BJ (cell line): ENCODE measurements at regions not wholly inside any gene's neighbourhood (a gene's known extent, or its start where the extent isn't known, plus 50 kb on each side); places are given as distances from the start of the nearest gene placed in this dataset.

ENCODE experiments used
- CTCF ChIA-PET: fragments of 350-600 bp; formaldehyde crosslinking; extraction: SDS; loops from one replicate; lab custom pipeline; 2021; ENCODE audit warnings: antibody characterized with exemption, inconsistent platforms; lab: Yijun Ruan, JAX
- POLR2A ChIA-PET: fragments of 300-600 bp; sonication (Branson Sonifier 250); formaldehyde crosslinking; extraction: SDS; loops from one replicate; lab custom pipeline; 2021; ENCODE audit warnings: antibody characterized with exemption; lab: Charles Lee
- DNase-seq: peaks from one replicate; pipeline ENCODE4 v3.0.0-alpha.2; 2011; ENCODE audit warnings: low read depth
- H3K27me3 ChIP-seq: 2 replicates; pipeline ENCODE4 v1.6.0; 2011; ENCODE audit warnings: low read length; ENCODE audit not compliant: control insufficient read depth, insufficient read depth
- H3K36me3 ChIP-seq: 2 replicates; pipeline ENCODE4 v1.5.1; 2011; ENCODE audit warnings: low read length; ENCODE audit not compliant: control insufficient read depth, insufficient read depth
- H3K4me3 ChIP-seq: 2 replicates; pipeline ENCODE4 v1.5.1; 2011; ENCODE audit warnings: low read depth, mild to moderate bottlenecking, control low read depth, low read length
- TF ChIP-seq, protein P1 (sequence below): IDR thresholded peaks from 2 replicates; pipeline ENCODE4 v1.5.1; 2011; ENCODE audit warnings: low read depth, mild to moderate bottlenecking, control low read depth, inconsistent platforms, low read length, moderate library complexity; ENCODE audit not compliant: insufficient read depth

DNA sequence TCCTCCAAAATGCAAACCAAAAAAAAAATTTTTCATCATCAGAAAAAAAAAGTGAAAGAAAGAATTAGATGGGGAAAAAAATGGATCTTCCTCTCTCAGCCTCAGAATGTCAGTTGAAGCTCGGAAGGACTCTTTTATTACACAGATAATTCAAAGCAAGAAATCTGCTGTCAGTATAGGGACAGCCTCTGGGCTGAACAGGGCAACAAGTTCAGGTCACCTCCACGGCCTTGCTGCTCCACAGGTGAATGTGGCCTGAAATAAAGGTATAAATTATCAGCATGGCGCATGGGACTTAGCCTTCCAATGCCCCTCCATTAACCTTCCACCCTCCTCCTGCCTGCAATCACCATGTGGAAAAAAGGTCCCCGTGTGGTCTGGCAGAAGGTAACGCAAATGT lies 316.8 kb upstream of the POU3F3 start:
- TF ChIP-seq, protein P1, sequence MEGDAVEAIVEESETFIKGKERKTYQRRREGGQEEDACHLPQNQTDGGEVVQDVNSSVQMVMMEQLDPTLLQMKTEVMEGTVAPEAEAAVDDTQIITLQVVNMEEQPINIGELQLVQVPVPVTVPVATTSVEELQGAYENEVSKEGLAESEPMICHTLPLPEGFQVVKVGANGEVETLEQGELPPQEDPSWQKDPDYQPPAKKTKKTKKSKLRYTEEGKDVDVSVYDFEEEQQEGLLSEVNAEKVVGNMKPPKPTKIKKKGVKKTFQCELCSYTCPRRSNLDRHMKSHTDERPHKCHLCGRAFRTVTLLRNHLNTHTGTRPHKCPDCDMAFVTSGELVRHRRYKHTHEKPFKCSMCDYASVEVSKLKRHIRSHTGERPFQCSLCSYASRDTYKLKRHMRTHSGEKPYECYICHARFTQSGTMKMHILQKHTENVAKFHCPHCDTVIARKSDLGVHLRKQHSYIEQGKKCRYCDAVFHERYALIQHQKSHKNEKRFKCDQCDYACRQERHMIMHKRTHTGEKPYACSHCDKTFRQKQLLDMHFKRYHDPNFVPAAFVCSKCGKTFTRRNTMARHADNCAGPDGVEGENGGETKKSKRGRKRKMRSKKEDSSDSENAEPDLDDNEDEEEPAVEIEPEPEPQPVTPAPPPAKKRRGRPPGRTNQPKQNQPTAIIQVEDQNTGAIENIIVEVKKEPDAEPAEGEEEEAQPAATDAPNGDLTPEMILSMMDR: no peak
- no peak overlapping the region for H3K4me3 ChIP-seq
- POLR2A ChIA-PET: no interaction called here
- CTCF ChIA-PET: no interaction called here
- no peak for DNase-seq
- H3K27me3 ChIP-seq: no peaks in the 10 kb centered on the region
- H3K36me3 ChIP-seq: no peaks in the 10 kb centered on the region

DNA sequence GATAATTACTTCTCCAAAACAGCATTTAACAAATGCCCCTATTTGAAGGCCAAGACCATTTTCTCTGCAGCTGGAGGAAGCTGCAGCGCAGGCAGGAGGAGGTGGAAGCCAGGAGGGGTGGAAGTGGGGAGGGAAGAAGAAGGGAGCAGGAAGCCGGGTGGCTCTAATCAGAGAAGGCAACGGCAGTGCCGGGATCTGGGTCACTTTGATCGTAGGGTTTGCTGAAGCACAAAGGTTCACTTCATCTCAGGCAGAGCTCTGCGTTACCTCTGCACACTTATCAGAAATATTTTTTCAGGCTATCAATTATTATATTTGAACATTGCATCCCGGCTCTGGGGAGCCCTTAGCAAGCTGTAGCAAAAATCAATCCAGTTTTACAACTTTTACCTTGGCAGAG lies 315.8 kb upstream of the POU3F3 start:
- ChIA-PET CTCF (no interaction called here), POLR2A (no interaction called here)
- TF ChIP-seq, protein P1: no peak
- no peak overlapping the region for H3K4me3 ChIP-seq
- no peaks in the 10 kb centered on the region for H3K27me3 ChIP-seq
- DNase-seq: no peak
- H3K36me3 ChIP-seq: no peaks in the 10 kb centered on the region

DNA sequence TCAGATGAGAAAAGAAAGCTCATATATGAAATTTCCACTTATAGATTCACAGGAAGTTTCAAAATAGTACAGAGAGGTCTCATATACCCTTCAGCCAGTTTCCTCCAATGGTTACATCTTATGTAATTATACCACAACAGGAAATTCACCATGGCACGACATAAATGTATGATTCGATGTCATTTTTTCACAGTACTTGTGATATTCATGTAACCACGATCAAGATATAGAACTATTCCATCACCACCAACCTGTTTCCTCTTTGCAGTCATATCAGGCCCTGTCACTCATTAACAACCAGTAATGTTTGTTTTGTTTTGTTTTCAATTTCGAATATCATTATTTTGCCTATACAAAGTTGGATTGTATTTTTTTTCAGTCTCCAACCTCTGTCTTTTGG lies 314.3 kb upstream of the POU3F3 start:
- no peak for DNase-seq
- TF ChIP-seq, protein P1: no peak
- Histone ChIP-seq H3K36me3 (no peaks in the 10 kb centered on the region), H3K4me3 (no peak overlapping the region), H3K27me3 (no peaks in the 10 kb centered on the region)
- POLR2A ChIA-PET: no interaction called here
- CTCF ChIA-PET: no interaction called here

DNA sequence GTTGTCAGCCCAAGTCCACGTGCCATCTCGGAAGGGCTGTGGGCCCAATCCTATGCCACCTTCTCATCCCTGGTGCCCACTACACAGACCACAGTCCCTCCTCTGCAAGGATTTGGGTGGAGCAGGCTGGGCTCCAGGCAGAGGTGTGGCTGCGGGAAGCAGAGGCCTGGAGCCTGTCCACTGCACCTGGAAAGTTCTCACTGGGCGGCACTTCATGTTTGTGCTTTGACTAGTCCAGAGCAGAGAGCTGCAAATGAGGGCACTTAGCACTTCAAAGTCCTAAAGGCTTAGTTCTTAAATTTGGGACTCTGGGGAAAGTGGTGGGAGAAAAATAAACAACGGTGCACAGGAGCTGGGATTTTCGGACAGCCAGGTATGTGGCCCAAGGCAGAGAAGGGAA lies 308.9 kb upstream of the POU3F3 start:
- POLR2A ChIA-PET: no interaction called here
- no peaks in the 10 kb centered on the region for H3K27me3 ChIP-seq
- no peak for DNase-seq
- no peaks in the 10 kb centered on the region for H3K36me3 ChIP-seq
- CTCF ChIA-PET: no interaction called here
- no peak overlapping the region for H3K4me3 ChIP-seq
- TF ChIP-seq, protein P1: no peak

DNA sequence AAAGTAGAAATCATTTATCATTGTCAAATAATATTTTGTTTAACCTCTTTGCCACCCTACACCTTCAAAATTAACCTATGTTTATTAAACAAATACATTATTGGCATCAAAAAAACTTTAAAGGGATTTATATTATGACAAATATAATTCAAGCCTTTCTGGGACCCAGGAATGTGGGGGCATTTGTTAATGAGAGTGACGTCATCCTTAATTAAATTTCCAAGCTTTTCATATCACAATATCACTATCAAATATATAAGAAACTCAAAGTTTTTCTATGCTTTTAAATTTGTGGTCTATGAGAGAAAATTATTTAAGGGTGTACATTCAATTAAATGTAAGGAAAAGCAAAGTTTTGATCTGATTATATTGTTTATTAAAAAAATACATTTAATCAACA lies 307.4 kb upstream of the POU3F3 start:
- no peak for DNase-seq
- ChIA-PET CTCF (interaction anchor here (0.7 kb wide), 1 partner anchor 648 kb away, joined by 3 read pairs; no protein-coding TSS in a partner anchor), POLR2A (no interaction called here)
- TF ChIP-seq, protein P1: no peak
- Histone ChIP-seq H3K36me3 (no peaks in the 10 kb centered on the region), H3K4me3 (no peak overlapping the region), H3K27me3 (no peaks in the 10 kb centered on the region)
